WTC11 (cell line): ENCODE measurements at regions not wholly inside any gene's neighbourhood (a gene's known extent, or its start where the extent isn't known, plus 50 kb on each side); places are given as distances from the start of the nearest gene placed in this dataset.

Experiments
- ATAC-seq: fragments of 200-7000 bp; cut with Tn5 transposase; 2 replicates; pipeline ENCODE4 v1.10.0; 2021; ENCODE audit warnings: mild to moderate bottlenecking, moderate library complexity
- CTCF ChIA-PET: fragments of 300-600 bp; sonication (Branson Sonifier 250); formaldehyde crosslinking; loops from one replicate; lab custom pipeline; 2021; ENCODE audit warnings: antibody characterized with exemption; lab: Charles Lee
- POLR2A ChIA-PET: fragments of 350-600 bp; sonication (Branson Sonifier 250); formaldehyde crosslinking; loops from one replicate; lab custom pipeline; 2021; ENCODE audit warnings: antibody characterized with exemption; lab: Charles Lee
- DNase-seq: peaks from one replicate; pipeline ENCODE4 v3.0.0; 2021; ENCODE audit warnings: low spot score
- H3K27ac Mint-ChIP-seq: 2 replicates; pipeline ENCODE4 v1.8.0; 2021; ENCODE audit warnings: mixed read lengths
- H3K27me3 Mint-ChIP-seq: 2 replicates; pipeline ENCODE4 v1.8.0; 2021; ENCODE audit warnings: low read depth, mild to moderate bottlenecking, moderate library complexity, mixed read lengths
- H3K36me3 Mint-ChIP-seq: 2 replicates; pipeline ENCODE4 v1.8.0; 2021; ENCODE audit warnings: mixed read lengths
- H3K4me1 Mint-ChIP-seq: 2 replicates; pipeline ENCODE4 v1.8.0; 2022; ENCODE audit warnings: mixed read lengths
- H3K4me3 Mint-ChIP-seq: 2 replicates; pipeline ENCODE4 v1.8.0; 2021; ENCODE audit warnings: mild to moderate bottlenecking, moderate library complexity, mixed read lengths
- H3K9me3 Mint-ChIP-seq: 2 replicates; pipeline ENCODE4 v1.8.0; 2021; ENCODE audit warnings: mixed read lengths
- ATF2 ChIP-seq: sonication (generic); formaldehyde crosslinking; IDR thresholded peaks from 2 replicates; pipeline ENCODE4 v1.8.1; 2022; ENCODE audit warnings: low read depth, missing genetic modification reagents, borderline replicate concordance
- ATF3 ChIP-seq: sonication (generic); formaldehyde crosslinking; conservative IDR thresholded peaks from 2 replicates; pipeline ENCODE4 v1.8.1; 2022; ENCODE audit warnings: mild to moderate bottlenecking, missing genetic modification reagents
- CBFB ChIP-seq: sonication (generic); formaldehyde crosslinking; IDR thresholded peaks from 2 replicates; pipeline ENCODE4 v1.8.1; 2022; ENCODE audit warnings: mild to moderate bottlenecking, low read depth, missing genetic modification reagents
- CREB1 ChIP-seq: sonication (generic); formaldehyde crosslinking; IDR thresholded peaks from 2 replicates; pipeline ENCODE4 v1.8.0; 2023; ENCODE audit warnings: mild to moderate bottlenecking, missing genetic modification reagents
- CREM ChIP-seq: sonication (generic); formaldehyde crosslinking; IDR thresholded peaks from 2 replicates; pipeline ENCODE4 v1.8.1; 2022; ENCODE audit warnings: mild to moderate bottlenecking, missing genetic modification reagents, moderate library complexity
- ESRRA ChIP-seq: sonication (generic); formaldehyde crosslinking; IDR thresholded peaks from 2 replicates; pipeline ENCODE4 v1.8.1; 2022; ENCODE audit warnings: mild to moderate bottlenecking, missing genetic modification reagents, borderline replicate concordance
- FOXJ3 ChIP-seq: sonication (generic); formaldehyde crosslinking; IDR thresholded peaks from 2 replicates; pipeline ENCODE4 v1.9.0; 2021; ENCODE audit warnings: missing genetic modification reagents, mild to moderate bottlenecking, borderline replicate concordance
- NR1H2 ChIP-seq: sonication (generic); formaldehyde crosslinking; IDR thresholded peaks from 2 replicates; pipeline ENCODE4 v1.9.0; 2021; ENCODE audit warnings: mild to moderate bottlenecking, moderate library complexity, missing genetic modification reagents
- PRRX2 ChIP-seq: fragments of 250-450 bp; sonication (Bioruptor Pico); IDR thresholded peaks from 2 replicates; pipeline ENCODE4 v1.8.0; 2021; ENCODE audit warnings: mild to moderate bottlenecking
- RELA ChIP-seq: sonication (generic); formaldehyde crosslinking; IDR thresholded peaks from 2 replicates; pipeline ENCODE4 v1.8.1; 2022; ENCODE audit warnings: missing genetic modification reagents, mild to moderate bottlenecking, borderline replicate concordance
- SMAD4 ChIP-seq: sonication (generic); formaldehyde crosslinking; IDR thresholded peaks from 2 replicates; pipeline ENCODE4 v1.8.0; 2022; ENCODE audit warnings: mild to moderate bottlenecking, missing genetic modification reagents
- TEAD1 ChIP-seq: sonication (generic); formaldehyde crosslinking; IDR thresholded peaks from 2 replicates; pipeline ENCODE4 v1.8.0; 2022; ENCODE audit warnings: mild to moderate bottlenecking, missing genetic modification reagents
- ZNF263 ChIP-seq: sonication (generic); formaldehyde crosslinking; IDR thresholded peaks from 2 replicates; pipeline ENCODE4 v1.8.1; 2022; ENCODE audit warnings: low read depth, mild to moderate bottlenecking, moderate library complexity, missing genetic modification reagents
- ZNF512 ChIP-seq: sonication (generic); formaldehyde crosslinking; IDR thresholded peaks from 2 replicates; pipeline ENCODE4 v1.8.1; 2022; ENCODE audit warnings: missing genetic modification reagents, borderline replicate concordance
- ZSCAN18 ChIP-seq: fragments of 250-450 bp; sonication (Bioruptor Pico); IDR thresholded peaks from 2 replicates; pipeline ENCODE4 v2.1.2; 2022; ENCODE audit warnings: mild to moderate bottlenecking, moderate library complexity
- TF ChIP-seq, protein P1 (sequence below): sonication (generic); formaldehyde crosslinking; IDR thresholded peaks from 2 replicates; pipeline ENCODE4 v1.8.1; 2022; ENCODE audit warnings: low read depth, mild to moderate bottlenecking, moderate library complexity, missing genetic modification reagents, borderline replicate concordance
- TF ChIP-seq, protein P2 (sequence below): sonication (generic); formaldehyde crosslinking; IDR thresholded peaks from 2 replicates; pipeline ENCODE4 v1.8.1; 2022; ENCODE audit warnings: mild to moderate bottlenecking, missing genetic modification reagents, moderate library complexity, borderline replicate concordance
- TF ChIP-seq, protein P3 (sequence below): fragments of 250-450 bp; sonication (Bioruptor Pico); IDR thresholded peaks from 2 replicates; pipeline ENCODE4 v1.9.0; 2021; ENCODE audit warnings: moderate library complexity, mild to moderate bottlenecking, inconsistent platforms, borderline replicate concordance
- TF ChIP-seq, protein P4 (sequence below): sonication (generic); formaldehyde crosslinking; IDR thresholded peaks from 2 replicates; pipeline ENCODE4 v1.8.1; 2023; ENCODE audit warnings: mild to moderate bottlenecking, moderate library complexity, missing genetic modification reagents

DNA sequence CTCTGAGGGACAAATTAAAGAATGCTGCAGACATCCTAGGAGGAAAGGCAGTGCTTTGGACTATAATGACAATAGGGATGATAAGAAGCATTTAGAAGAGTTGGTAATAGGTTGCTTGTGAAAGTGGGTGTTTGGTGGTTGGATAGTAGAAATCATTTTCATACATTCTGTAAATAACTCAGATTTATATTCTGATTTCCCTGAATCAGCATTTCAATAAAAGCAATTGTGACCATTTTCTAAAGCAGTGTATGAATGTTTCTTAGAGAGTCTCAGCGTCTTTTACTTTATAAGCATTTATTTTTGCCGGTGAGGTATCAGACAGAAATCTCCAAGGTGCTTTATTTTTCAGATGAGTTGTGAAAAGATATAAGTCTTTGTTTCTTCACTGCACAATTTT lies 1099.0 kb upstream of the LRRTM1 start:
- Mint-ChIP-seq H3K27me3 (no peaks in the 10 kb centered on the region), H3K4me1 (peaks cover 20% of the 10 kb centered on the region), H3K36me3 (no peaks in the 10 kb centered on the region), H3K4me3 (no peak overlapping the region), H3K27ac (no peak overlapping the region), H3K9me3 (no peaks in the 10 kb centered on the region)
- CTCF ChIA-PET = no interaction called here
- DNase-seq (no peak), ATAC-seq (no peak)
- TF ChIP-seq ZNF263 (CRISPR knock-in tag) (no peak), ATF3 (no peak), PRRX2 (no peak), TEAD1 (CRISPR knock-in tag) (no peak), CBFB (CRISPR knock-in tag) (no peak), RELA (CRISPR knock-in tag) (no peak), CREB1 (no peak), ATF2 (CRISPR knock-in tag) (no peak), NR1H2 (CRISPR knock-in tag) (no peak)
- TF ChIP-seq, protein P1, sequence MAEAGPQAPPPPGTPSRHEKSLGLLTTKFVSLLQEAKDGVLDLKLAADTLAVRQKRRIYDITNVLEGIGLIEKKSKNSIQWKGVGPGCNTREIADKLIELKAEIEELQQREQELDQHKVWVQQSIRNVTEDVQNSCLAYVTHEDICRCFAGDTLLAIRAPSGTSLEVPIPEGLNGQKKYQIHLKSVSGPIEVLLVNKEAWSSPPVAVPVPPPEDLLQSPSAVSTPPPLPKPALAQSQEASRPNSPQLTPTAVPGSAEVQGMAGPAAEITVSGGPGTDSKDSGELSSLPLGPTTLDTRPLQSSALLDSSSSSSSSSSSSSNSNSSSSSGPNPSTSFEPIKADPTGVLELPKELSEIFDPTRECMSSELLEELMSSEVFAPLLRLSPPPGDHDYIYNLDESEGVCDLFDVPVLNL (CRISPR knock-in tag) = no peak
- TF ChIP-seq, protein P2, sequence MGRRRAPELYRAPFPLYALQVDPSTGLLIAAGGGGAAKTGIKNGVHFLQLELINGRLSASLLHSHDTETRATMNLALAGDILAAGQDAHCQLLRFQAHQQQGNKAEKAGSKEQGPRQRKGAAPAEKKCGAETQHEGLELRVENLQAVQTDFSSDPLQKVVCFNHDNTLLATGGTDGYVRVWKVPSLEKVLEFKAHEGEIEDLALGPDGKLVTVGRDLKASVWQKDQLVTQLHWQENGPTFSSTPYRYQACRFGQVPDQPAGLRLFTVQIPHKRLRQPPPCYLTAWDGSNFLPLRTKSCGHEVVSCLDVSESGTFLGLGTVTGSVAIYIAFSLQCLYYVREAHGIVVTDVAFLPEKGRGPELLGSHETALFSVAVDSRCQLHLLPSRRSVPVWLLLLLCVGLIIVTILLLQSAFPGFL (CRISPR knock-in tag) = no peak
- TF ChIP-seq, protein P3, sequence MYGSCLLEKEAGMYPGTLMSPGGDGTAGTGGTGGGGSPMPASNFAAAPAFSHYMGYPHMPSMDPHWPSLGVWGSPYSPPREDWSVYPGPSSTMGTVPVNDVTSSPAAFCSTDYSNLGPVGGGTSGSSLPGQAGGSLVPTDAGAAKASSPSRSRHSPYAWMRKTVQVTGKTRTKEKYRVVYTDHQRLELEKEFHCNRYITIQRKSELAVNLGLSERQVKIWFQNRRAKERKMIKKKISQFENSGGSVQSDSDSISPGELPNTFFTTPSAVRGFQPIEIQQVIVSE = no peak
- POLR2A ChIA-PET = no interaction called here

DNA sequence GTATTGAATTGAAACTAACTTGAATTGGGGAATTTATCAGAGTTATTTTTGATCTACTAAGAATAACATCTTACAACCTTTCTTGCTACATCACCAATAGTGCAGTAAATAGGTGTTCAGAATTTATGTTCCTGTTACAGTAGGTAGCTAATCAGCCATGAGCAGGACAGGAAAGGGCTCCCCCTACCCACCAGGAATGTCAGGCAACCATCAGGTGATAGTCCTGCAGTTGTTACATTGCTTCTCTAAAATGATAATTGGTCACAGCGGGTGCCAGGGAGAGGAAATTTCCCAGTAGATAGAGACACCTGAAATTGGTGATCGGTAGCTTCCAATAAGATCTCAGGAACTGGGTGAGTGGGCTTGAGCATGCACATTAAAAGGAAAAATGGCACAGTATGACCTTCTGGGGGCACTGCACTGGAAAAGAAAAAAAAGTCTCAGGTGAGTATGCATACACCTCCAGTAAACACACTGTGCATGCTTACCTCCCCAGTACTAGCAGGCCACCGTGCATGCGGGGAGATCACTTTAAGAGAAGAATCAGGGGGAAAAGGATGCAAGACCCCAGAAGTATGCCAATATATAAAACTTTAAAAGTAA lies 1092.0 kb upstream of the LRRTM1 start:
- no peaks in the 10 kb centered on the region for H3K27me3 Mint-ChIP-seq

More for the DNA sequence above, 1092.0 kb upstream of the LRRTM1 start:
- TF ChIP-seq, protein P4, sequence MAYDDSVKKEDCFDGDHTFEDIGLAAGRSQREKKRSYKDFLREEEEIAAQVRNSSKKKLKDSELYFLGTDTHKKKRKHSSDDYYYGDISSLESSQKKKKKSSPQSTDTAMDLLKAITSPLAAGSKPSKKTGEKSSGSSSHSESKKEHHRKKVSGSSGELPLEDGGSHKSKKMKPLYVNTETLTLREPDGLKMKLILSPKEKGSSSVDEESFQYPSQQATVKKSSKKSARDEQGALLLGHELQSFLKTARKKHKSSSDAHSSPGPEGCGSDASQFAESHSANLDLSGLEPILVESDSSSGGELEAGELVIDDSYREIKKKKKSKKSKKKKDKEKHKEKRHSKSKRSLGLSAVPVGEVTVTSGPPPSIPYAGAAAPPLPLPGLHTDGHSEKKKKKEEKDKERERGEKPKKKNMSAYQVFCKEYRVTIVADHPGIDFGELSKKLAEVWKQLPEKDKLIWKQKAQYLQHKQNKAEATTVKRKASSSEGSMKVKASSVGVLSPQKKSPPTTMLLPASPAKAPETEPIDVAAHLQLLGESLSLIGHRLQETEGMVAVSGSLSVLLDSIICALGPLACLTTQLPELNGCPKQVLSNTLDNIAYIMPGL (CRISPR knock-in tag) = no peak
- TF ChIP-seq SMAD4 (CRISPR knock-in tag) (no peak), ZNF512 (CRISPR knock-in tag) (no peak), FOXJ3 (no peak), ESRRA (CRISPR knock-in tag) (no peak), CREM (CRISPR knock-in tag) (no peak), ZSCAN18 (CRISPR knock-in tag) (no peak)
- TF ChIP-seq, all 79 proteins: peak for 0
- POLR2A ChIA-PET = no interaction called here
- Mint-ChIP-seq H3K27ac (no peak overlapping the region), H3K4me1 (peaks cover 40% of the 10 kb centered on the region), H3K36me3 (no peaks in the 10 kb centered on the region), H3K4me3 (no peak overlapping the region), H3K9me3 (no peaks in the 10 kb centered on the region)
- CTCF ChIA-PET = interaction anchor here (0.7 to 1.3 kb wide), 7 partner anchors 18 to 158 kb away, joined by 3 to 4 read pairs (median 3); no protein-coding TSS in a partner anchor
- DNase-seq (peak; percentile 21), ATAC-seq (peak; percentile 75)
